Fibroblast of lung (primary cell): ENCODE measurements at regions not wholly inside any gene's neighbourhood (a gene's known extent, or its start where the extent isn't known, plus 50 kb on each side); places are given as distances from the start of the nearest gene placed in this dataset.

Experiments
- DNase-seq, 2 donors: peaks; one replicate each; pipeline versions ENCODE4 v3.0.0 to v3.0.0-alpha.2; 2010; ENCODE audit warnings: low read depth in 2 of 2
- H2AFZ ChIP-seq: 2 replicates; pipeline ENCODE4 v1.5.1; 2012; ENCODE audit warnings: low read length, control low read depth, inconsistent platforms
- H3K27ac ChIP-seq: 2 replicates; pipeline ENCODE4 v1.5.1; 2011; ENCODE audit warnings: low read length, control low read depth; ENCODE audit not compliant: insufficient read depth
- H3K27me3 ChIP-seq: 2 replicates; pipeline ENCODE4 v1.5.1; 2011; ENCODE audit warnings: mild to moderate bottlenecking, low read length; ENCODE audit not compliant: control insufficient read depth, insufficient read depth
- H3K36me3 ChIP-seq: 2 replicates; pipeline ENCODE4 v1.5.1; 2011; ENCODE audit warnings: low read length; ENCODE audit not compliant: control insufficient read depth, insufficient read depth
- H3K4me1 ChIP-seq: 2 replicates; pipeline ENCODE4 v1.5.1; 2011; ENCODE audit warnings: low read length; ENCODE audit not compliant: control insufficient read depth, insufficient read depth; ENCODE audit errors: extremely low read depth
- H3K4me2 ChIP-seq: 2 replicates; pipeline ENCODE4 v1.5.1; 2011; ENCODE audit warnings: low read length, control low read depth; ENCODE audit not compliant: insufficient read depth; ENCODE audit errors: extremely low read depth
- H3K4me3 ChIP-seq, 4 experiments: fragments of 200-600 bp in 1 of 4; sonication (generic) in 1 of 4; replicated peaks in 1 of 4; 2 replicates each; pipeline ENCODE4 v1.5.1; 2011 to 2016; ENCODE audit warnings: low read length in 4 of 4, low read depth in 3 of 4, mild to moderate bottlenecking in 3 of 4, control low read depth in 2 of 4, inconsistent platforms in 1 of 4, mixed read lengths in 1 of 4; ENCODE audit not compliant: insufficient read depth in 1 of 4; ENCODE audit errors: control extremely low read depth in 1 of 4
- H3K79me2 ChIP-seq: 2 replicates; pipeline ENCODE4 v1.5.1; 2012; ENCODE audit warnings: mild to moderate bottlenecking, low read length, inconsistent platforms; ENCODE audit not compliant: control insufficient read depth, insufficient read depth
- H3K9ac ChIP-seq: 2 replicates; pipeline ENCODE4 v1.5.1; 2011; ENCODE audit warnings: mild to moderate bottlenecking, low read length, control low read depth; ENCODE audit not compliant: insufficient read depth
- H3K9me3 ChIP-seq: 2 replicates; pipeline ENCODE4 v1.5.1; 2012; ENCODE audit warnings: low read depth, low read length; ENCODE audit not compliant: control insufficient read depth, insufficient read depth
- H4K20me1 ChIP-seq: 2 replicates; pipeline ENCODE4 v1.5.1; 2011; ENCODE audit warnings: low read length; ENCODE audit not compliant: control insufficient read depth, insufficient read depth; ENCODE audit errors: extremely low read depth
- CTCF ChIP-seq, 2 donors: IDR thresholded peaks in 1 of 2; conservative IDR thresholded peaks in 1 of 2; 1 replicate in 1 of 2; 2 replicates in 1 of 2; pipeline ENCODE4 v1.5.1; 2011 to 2012; ENCODE audit warnings: low read length in 2 of 2, control low read depth in 1 of 2, inconsistent platforms in 1 of 2, low read depth in 1 of 2, mild to moderate bottlenecking in 1 of 2
- EZH2 ChIP-seq: IDR thresholded peaks from 2 replicates; pipeline ENCODE4 v1.5.1; 2012; ENCODE audit warnings: low read length, control low read depth, mild to moderate bottlenecking; ENCODE audit errors: missing control alignments

GRCh38 chr13:21320642-21321034 lies 138.5 kb downstream of the ZDHHC20 start:
- H4K20me1 ChIP-seq: no peaks in the 10 kb centered on the region
- no peaks in the 10 kb centered on the region for H3K4me1 ChIP-seq
- H3K27me3 ChIP-seq: no peaks in the 10 kb centered on the region
- H3K27ac ChIP-seq: no peak overlapping the region
- no peaks in the 10 kb centered on the region for H3K36me3 ChIP-seq
- no peaks in the 10 kb centered on the region for H3K9me3 ChIP-seq
- H3K4me2 ChIP-seq: no peak overlapping the region
- H2AFZ ChIP-seq: no peak overlapping the region
- no peak for TF ChIP-seq EZH2
- no peak for TF ChIP-seq CTCF (conservative IDR thresholded peaks at IDR 0.05 in 1 of 2, IDR thresholded peaks at IDR 0.05 in 1 of 2; ENCODE audit: low read depth in 1 of 2, low read length in 2 of 2)
- no peak for DNase-seq
- no peak overlapping the region for H3K9ac ChIP-seq
- no peak overlapping the region for H3K4me3 ChIP-seq
- H3K79me2 ChIP-seq: no peaks in the 10 kb centered on the region

DNA sequence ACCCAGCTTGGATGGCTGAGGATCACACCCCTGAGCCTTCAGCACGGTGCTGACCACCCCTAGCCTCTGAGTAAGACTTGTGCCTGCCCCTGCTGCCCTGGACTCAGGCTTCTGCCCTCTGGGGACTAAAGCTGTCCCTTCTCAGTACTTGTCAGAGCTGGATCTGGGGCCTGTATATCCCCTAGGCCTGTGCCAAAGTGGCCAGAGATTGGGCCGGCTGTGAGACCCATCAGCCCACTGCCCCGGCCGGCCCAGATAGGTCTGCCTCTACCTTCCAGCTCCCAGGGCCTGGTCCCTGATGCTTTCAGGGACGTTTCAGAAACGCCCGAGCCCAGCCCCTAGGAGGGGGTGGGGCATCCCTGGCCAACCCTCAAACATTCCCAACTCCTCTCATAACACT lies 137.8 kb downstream of the ZDHHC20 start:
- no peak overlapping the region for H3K9ac ChIP-seq
- H4K20me1 ChIP-seq: no peaks in the 10 kb centered on the region
- H3K36me3 ChIP-seq: no peaks in the 10 kb centered on the region
- no peaks in the 10 kb centered on the region for H3K79me2 ChIP-seq
- no peak overlapping the region for H3K4me2 ChIP-seq
- TF ChIP-seq EZH2: no peak
- no peak for TF ChIP-seq CTCF (conservative IDR thresholded peaks at IDR 0.05 in 1 of 2, IDR thresholded peaks at IDR 0.05 in 1 of 2; ENCODE audit: low read depth in 1 of 2, low read length in 2 of 2)
- H3K4me3 ChIP-seq: no peak overlapping the region
- H3K9me3 ChIP-seq: no peaks in the 10 kb centered on the region
- H3K4me1 ChIP-seq: no peaks in the 10 kb centered on the region
- no peak overlapping the region for H2AFZ ChIP-seq
- no peak overlapping the region for H3K27ac ChIP-seq
- no peaks in the 10 kb centered on the region for H3K27me3 ChIP-seq
- no peak for DNase-seq

DNA sequence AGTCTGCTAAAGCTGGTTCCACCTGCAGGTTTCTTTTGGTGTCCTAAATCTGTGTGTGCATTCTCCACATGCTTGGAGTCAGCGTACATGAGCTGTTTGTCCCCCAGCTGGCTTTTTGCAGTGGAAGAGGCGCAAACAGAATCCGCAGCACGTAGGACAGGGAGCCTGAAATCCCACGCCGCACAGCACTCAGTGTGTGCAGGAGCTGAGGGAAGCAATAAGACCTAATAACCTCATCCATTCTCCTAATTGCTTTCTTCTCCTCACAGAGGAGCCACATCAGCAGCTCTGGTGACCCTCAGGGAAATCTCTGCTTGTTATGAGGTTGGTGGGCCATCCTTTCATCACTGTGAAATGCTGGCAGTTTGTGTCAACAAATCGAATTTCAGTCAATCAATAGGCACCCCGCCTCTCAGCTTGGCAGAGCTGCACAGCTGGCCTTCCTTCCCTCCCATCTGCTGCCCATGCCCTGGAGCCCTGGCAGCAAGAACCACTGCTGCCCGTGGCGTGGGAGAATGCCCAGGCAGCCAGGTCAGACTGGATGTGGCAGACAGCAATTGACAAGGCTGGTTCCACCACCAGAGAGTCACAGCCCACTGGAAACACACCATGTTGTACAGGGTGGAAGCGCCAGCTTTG lies 136.7 kb downstream of the ZDHHC20 start:
- DNase-seq: no peak
- no peak overlapping the region for H3K27ac ChIP-seq
- H2AFZ ChIP-seq: no peak overlapping the region
- H3K79me2 ChIP-seq: no peaks in the 10 kb centered on the region
- no peak overlapping the region for H3K9ac ChIP-seq
- H3K4me1 ChIP-seq: no peaks in the 10 kb centered on the region
- no peak for TF ChIP-seq EZH2
- no peak for TF ChIP-seq CTCF (conservative IDR thresholded peaks at IDR 0.05 in 1 of 2, IDR thresholded peaks at IDR 0.05 in 1 of 2; ENCODE audit: low read depth in 1 of 2, low read length in 2 of 2)
- H3K27me3 ChIP-seq: no peaks in the 10 kb centered on the region
- no peak overlapping the region for H3K4me2 ChIP-seq
- H3K4me3 ChIP-seq: no peak overlapping the region
- no peaks in the 10 kb centered on the region for H3K36me3 ChIP-seq
- H4K20me1 ChIP-seq: no peaks in the 10 kb centered on the region
- no peaks in the 10 kb centered on the region for H3K9me3 ChIP-seq
